ENCODE measurements at regions not wholly inside any gene's neighbourhood (a gene's known extent, or its start where the extent isn't known, plus 50 kb on each side); places are given as distances from the start of the nearest gene placed in this dataset.

GRCh38 chr10:121098211-121098610 is 247.0 kb downstream of the WDR11 start:
- intact Hi-C loops (cut with micrococcal nuclease): no loop called here
- H3K27ac Mint-ChIP-seq: no peak overlapping the region
- no peaks in the 10 kb centered on the region for H3K9me3 Mint-ChIP-seq
- no peak for DNase-seq
- H3K36me3 Mint-ChIP-seq (ENCODE audit: low read depth): no peaks in the 10 kb centered on the region
- no peaks in the 10 kb centered on the region for H3K4me1 Mint-ChIP-seq
- H3K4me3 Mint-ChIP-seq: no peak overlapping the region
- no peaks in the 10 kb centered on the region for H3K27me3 Mint-ChIP-seq

- no peaks in the 10 kb centered on the region for H3K9me3 Mint-ChIP-seq
- intact Hi-C loops (cut with micrococcal nuclease): no loop called here
Measured at GRCh38 chr10:121098751-121099150, 247.6 kb downstream of the WDR11 start.

GRCh38 chr10:121099181-121099580 is 248.0 kb downstream of the WDR11 start:
- no peaks in the 10 kb centered on the region for H3K4me1 Mint-ChIP-seq
- H3K27ac Mint-ChIP-seq: no peak overlapping the region
- no peak for DNase-seq
- intact Hi-C loops (cut with micrococcal nuclease): no loop called here
- no peaks in the 10 kb centered on the region for H3K27me3 Mint-ChIP-seq
- H3K9me3 Mint-ChIP-seq: no peaks in the 10 kb centered on the region
- H3K36me3 Mint-ChIP-seq (ENCODE audit: low read depth): no peaks in the 10 kb centered on the region
- no peak overlapping the region for H3K4me3 Mint-ChIP-seq

More at GRCh38 chr10:121098751-121099150, 247.6 kb downstream of the WDR11 start:
- Mint-ChIP-seq H3K36me3 (ENCODE audit: low read depth) (no peaks in the 10 kb centered on the region), H3K4me3 (no peak overlapping the region), H3K27ac (no peak overlapping the region), H3K27me3 (no peaks in the 10 kb centered on the region), H3K4me1 (no peaks in the 10 kb centered on the region)
- DNase-seq: no peak

GRCh38 chr10:121099592-121099991 is 248.4 kb downstream of the WDR11 start:
- H3K27me3 Mint-ChIP-seq: no peaks in the 10 kb centered on the region
- no peak for DNase-seq
- no peaks in the 10 kb centered on the region for H3K4me1 Mint-ChIP-seq
- no peak overlapping the region for H3K27ac Mint-ChIP-seq
- no peaks in the 10 kb centered on the region for H3K36me3 Mint-ChIP-seq (ENCODE audit: low read depth)
- H3K9me3 Mint-ChIP-seq: no peaks in the 10 kb centered on the region
- no peak overlapping the region for H3K4me3 Mint-ChIP-seq
- intact Hi-C loops (cut with micrococcal nuclease): no loop called here

- Mint-ChIP-seq H3K27ac (no peak overlapping the region), H3K4me3 (no peak overlapping the region), H3K4me1 (no peaks in the 10 kb centered on the region), H3K27me3 (no peaks in the 10 kb centered on the region), H3K36me3 (ENCODE audit: low read depth) (no peaks in the 10 kb centered on the region), H3K9me3 (no peaks in the 10 kb centered on the region)
- DNase-seq: no peak
- intact Hi-C loops (cut with micrococcal nuclease): no loop called here
Measured at GRCh38 chr10:121101561-121101960, 250.4 kb downstream of the WDR11 start.

GRCh38 chr10:121102706-121103105 is 251.5 kb downstream of the WDR11 start:
- H3K4me3 Mint-ChIP-seq: no peak overlapping the region
- no peaks in the 10 kb centered on the region for H3K27me3 Mint-ChIP-seq
- no peak for DNase-seq
- intact Hi-C loops (cut with micrococcal nuclease): no loop called here
- no peak overlapping the region for H3K27ac Mint-ChIP-seq
- H3K9me3 Mint-ChIP-seq: no peaks in the 10 kb centered on the region
- H3K36me3 Mint-ChIP-seq (ENCODE audit: low read depth): no peaks in the 10 kb centered on the region
- no peaks in the 10 kb centered on the region for H3K4me1 Mint-ChIP-seq

GRCh38 chr10:121104476-121105111 is 253.4 kb downstream of the WDR11 start:
- Mint-ChIP-seq H3K4me1 (no peaks in the 10 kb centered on the region), H3K27ac (no peak overlapping the region), H3K36me3 (ENCODE audit: low read depth) (no peaks in the 10 kb centered on the region), H3K27me3 (no peaks in the 10 kb centered on the region), H3K9me3 (no peaks in the 10 kb centered on the region), H3K4me3 (no peak overlapping the region)
- intact Hi-C loops (cut with micrococcal nuclease): no loop called here
- DNase-seq: no peak

GRCh38 chr10:121106611-121107010 is 255.4 kb downstream of the WDR11 start:
- DNase-seq: no peak
- Mint-ChIP-seq H3K27ac (no peak overlapping the region), H3K4me1 (no peaks in the 10 kb centered on the region), H3K36me3 (ENCODE audit: low read depth) (no peaks in the 10 kb centered on the region), H3K27me3 (no peaks in the 10 kb centered on the region), H3K4me3 (no peak overlapping the region), H3K9me3 (peaks cover 3% of the 10 kb centered on the region)
- intact Hi-C loops (cut with micrococcal nuclease): no loop called here

GRCh38 chr10:121108051-121108450 is 256.9 kb downstream of the WDR11 start:
- Mint-ChIP-seq H3K9me3 (peaks cover 3% of the 10 kb centered on the region), H3K27ac (no peak overlapping the region), H3K36me3 (ENCODE audit: low read depth) (no peaks in the 10 kb centered on the region), H3K27me3 (no peaks in the 10 kb centered on the region), H3K4me1 (no peaks in the 10 kb centered on the region), H3K4me3 (no peak overlapping the region)
- intact Hi-C loops (cut with micrococcal nuclease): no loop called here
- no peak for DNase-seq

GRCh38 chr10:121110369-121110768 is 259.2 kb downstream of the WDR11 start:
- Mint-ChIP-seq H3K36me3 (ENCODE audit: low read depth) (no peaks in the 10 kb centered on the region), H3K27me3 (no peaks in the 10 kb centered on the region), H3K4me3 (no peak overlapping the region), H3K4me1 (no peaks in the 10 kb centered on the region), H3K9me3 (peaks cover 3% of the 10 kb centered on the region), H3K27ac (no peak overlapping the region)
- intact Hi-C loops (cut with micrococcal nuclease): no loop called here
- DNase-seq: no peak

GRCh38 chr10:121112136-121112535 is 261.0 kb downstream of the WDR11 start:
- intact Hi-C loops (cut with micrococcal nuclease): no loop called here
- H3K27ac Mint-ChIP-seq: no peak overlapping the region
- no peaks in the 10 kb centered on the region for H3K27me3 Mint-ChIP-seq
- H3K4me3 Mint-ChIP-seq: no peak overlapping the region
- H3K36me3 Mint-ChIP-seq (ENCODE audit: low read depth): no peaks in the 10 kb centered on the region
- H3K9me3 Mint-ChIP-seq: peaks cover 7% of the 10 kb centered on the region
- no peaks in the 10 kb centered on the region for H3K4me1 Mint-ChIP-seq
- DNase-seq: no peak

- no peak overlapping the region for H3K4me3 Mint-ChIP-seq
- H3K27ac Mint-ChIP-seq: no peak overlapping the region
- H3K36me3 Mint-ChIP-seq (ENCODE audit: low read depth): no peaks in the 10 kb centered on the region
Measured at GRCh38 chr10:121112579-121113384, 261.6 kb downstream of the WDR11 start.

GRCh38 chr10:121113385-121113696 is 262.2 kb downstream of the WDR11 start:
- H3K9me3 Mint-ChIP-seq: peaks cover 9% of the 10 kb centered on the region
- H3K27me3 Mint-ChIP-seq: no peaks in the 10 kb centered on the region
- no peak overlapping the region for H3K4me3 Mint-ChIP-seq
- DNase-seq: no peak
- no peak overlapping the region for H3K27ac Mint-ChIP-seq
- intact Hi-C loops (cut with micrococcal nuclease): no loop called here
- H3K36me3 Mint-ChIP-seq (ENCODE audit: low read depth): no peaks in the 10 kb centered on the region
- no peaks in the 10 kb centered on the region for H3K4me1 Mint-ChIP-seq

More at GRCh38 chr10:121112579-121113384, 261.6 kb downstream of the WDR11 start:
- Mint-ChIP-seq H3K9me3 (peaks cover 9% of the 10 kb centered on the region), H3K4me1 (no peaks in the 10 kb centered on the region), H3K27me3 (no peaks in the 10 kb centered on the region)
- DNase-seq: no peak
- intact Hi-C loops (cut with micrococcal nuclease): no loop called here

- Mint-ChIP-seq H3K36me3 (ENCODE audit: low read depth) (no peaks in the 10 kb centered on the region), H3K27ac (no peak overlapping the region), H3K4me1 (no peaks in the 10 kb centered on the region), H3K4me3 (no peak overlapping the region), H3K27me3 (no peaks in the 10 kb centered on the region), H3K9me3 (peaks cover 9% of the 10 kb centered on the region)
- intact Hi-C loops (cut with micrococcal nuclease): no loop called here
- no peak for DNase-seq
Measured at GRCh38 chr10:121113911-121114310, 262.7 kb downstream of the WDR11 start.

- Mint-ChIP-seq H3K27ac (no peak overlapping the region), H3K36me3 (ENCODE audit: low read depth) (no peaks in the 10 kb centered on the region), H3K9me3 (peaks cover 9% of the 10 kb centered on the region), H3K27me3 (no peaks in the 10 kb centered on the region), H3K4me1 (no peaks in the 10 kb centered on the region), H3K4me3 (no peak overlapping the region)
- intact Hi-C loops (cut with micrococcal nuclease): no loop called here
- DNase-seq: no peak
Measured at GRCh38 chr10:121115154-121115553, 264.0 kb downstream of the WDR11 start.

All from activated CD4-positive, alpha-beta T cell treated with anti-CD3 and anti-CD28 coated beads, Interleukin-2, amount 10 ng/mL, durations not matched to agents 24 days and 14 days (primary cell).